Thyroid gland (tissue), 4 donors: ENCODE measurements at regions not wholly inside any gene's neighbourhood (a gene's known extent, or its start where the extent isn't known, plus 50 kb on each side); places are given as distances from the start of the nearest gene placed in this dataset.

ENCODE experiments used
- CTCF ChIP-seq, 6 experiments: fragments of 200-600 bp in 3 of 6; fragments of 450-650 bp in 3 of 6; sonication (generic) in 3 of 6; IDR thresholded peaks; one replicate each; pipeline ENCODE4 v1.5.1; 2016 to 2019; ENCODE audit warnings: antibody characterized with exemption in 6 of 6, mild to moderate bottlenecking in 2 of 6, inconsistent platforms in 1 of 6, moderate library complexity in 1 of 6
- POLR2A ChIP-seq, 2 donors: fragments of 450-650 bp; IDR thresholded peaks; one replicate each; pipeline ENCODE4 v1.6.1; 2017; ENCODE audit warnings: antibody characterized with exemption in 2 of 2, mild to moderate bottlenecking in 2 of 2, moderate library complexity in 1 of 2

- TF ChIP-seq POLR2A (IDR thresholded peaks at IDR 0.05): no peak
- no peak for TF ChIP-seq CTCF (IDR thresholded peaks at IDR 0.05)
Observed at GRCh38 chr6:14474816-14475215, 357.2 kb downstream of the CD83 start.
